OCI-LY1 (cell line): ENCODE measurements at regions not wholly inside any gene's neighbourhood (a gene's known extent, or its start where the extent isn't known, plus 50 kb on each side); places are given as distances from the start of the nearest gene placed in this dataset.

Source experiments
- H2AFZ ChIP-seq: fragments of 200-600 bp; sonication (generic), shearing (Covaris generic); 2 replicates; pipeline ENCODE4 v1.6.0; 2014; ENCODE audit warnings: antibody characterized with exemption, mild to moderate bottlenecking, low read length
- H3F3A ChIP-seq: fragments of 200-600 bp; sonication (generic), shearing (Covaris generic); 2 replicates; pipeline ENCODE4 v1.6.0; 2014; ENCODE audit warnings: mild to moderate bottlenecking, antibody characterized with exemption, low read length, moderate library complexity; ENCODE audit not compliant: insufficient read depth
- H3K27ac ChIP-seq: fragments of 200-600 bp; sonication (generic); 2 replicates; pipeline ENCODE4 v1.5.1; 2014; ENCODE audit warnings: low read length, mixed run types, mild to moderate bottlenecking, low read depth; ENCODE audit not compliant: poor library complexity, severe bottlenecking
- H3K27me3 ChIP-seq: fragments of 200-600 bp; sonication (generic); 2 replicates; pipeline ENCODE4 v1.6.0; 2014; ENCODE audit warnings: antibody characterized with exemption, mild to moderate bottlenecking, low read length, moderate library complexity; ENCODE audit not compliant: insufficient read depth
- H3K36me3 ChIP-seq: fragments of 200-600 bp; sonication (generic); 2 replicates; pipeline ENCODE4 v1.6.1; 2014; ENCODE audit warnings: mild to moderate bottlenecking, antibody characterized with exemption, low read length, moderate library complexity, mixed read lengths; ENCODE audit not compliant: insufficient read depth
- H3K4me1 ChIP-seq: fragments of 200-600 bp; sonication (generic); 2 replicates; pipeline ENCODE4 v1.5.1; 2014; ENCODE audit warnings: mild to moderate bottlenecking, low read length, moderate library complexity; ENCODE audit not compliant: insufficient read depth, severe bottlenecking
- H3K4me2 ChIP-seq: fragments of 200-600 bp; sonication (generic), shearing (Covaris generic); 2 replicates; pipeline ENCODE4 v1.6.1; 2014; ENCODE audit warnings: low read length
- H3K4me3 ChIP-seq: fragments of 200-600 bp; sonication (generic); 2 replicates; pipeline ENCODE4 v1.5.1; 2014; ENCODE audit warnings: low read length, low read depth, mild to moderate bottlenecking, mixed read lengths; ENCODE audit not compliant: poor library complexity, severe bottlenecking
- H3K79me2 ChIP-seq: fragments of 200-600 bp; shearing (Covaris generic); 2 replicates; pipeline ENCODE4 v1.6.1; 2016; ENCODE audit warnings: mixed run types, low read length, mixed read lengths; ENCODE audit not compliant: insufficient read depth
- H3K9ac ChIP-seq: fragments of 200-600 bp; sonication (generic), shearing (Covaris generic); 2 replicates; pipeline ENCODE4 v1.6.1; 2014; ENCODE audit warnings: mild to moderate bottlenecking, low read length, mixed read lengths
- H3K9me2 ChIP-seq: fragments of 200-600 bp; sonication (generic), shearing (Covaris generic); 2 replicates; pipeline ENCODE4 v1.6.1; 2014; ENCODE audit warnings: low read depth, mild to moderate bottlenecking, low read length, mixed read lengths
- H3K9me3 ChIP-seq: fragments of 200-600 bp; shearing (Covaris generic); 2 replicates; pipeline ENCODE4 v1.6.1; 2014; ENCODE audit warnings: low read length, mixed read lengths
- H4K20me1 ChIP-seq: fragments of 200-600 bp; sonication (generic), shearing (Covaris generic); 2 replicates; pipeline ENCODE4 v1.6.0; 2016; ENCODE audit warnings: mild to moderate bottlenecking, low read length; ENCODE audit not compliant: insufficient read depth
- CTCF ChIP-seq: fragments of 200-600 bp; sonication (generic), shearing (Covaris generic); IDR thresholded peaks from 2 replicates; pipeline ENCODE4 v1.5.1; 2017; ENCODE audit warnings: mild to moderate bottlenecking, antibody characterized with exemption, low read length, moderate library complexity, mixed read lengths
- EZH2 ChIP-seq: fragments of 200-600 bp; sonication (generic), shearing (Covaris generic); IDR thresholded peaks from 2 replicates; pipeline ENCODE4 v1.8.0; 2017; ENCODE audit warnings: borderline replicate concordance, mixed run types, mild to moderate bottlenecking, antibody characterized with exemption, low read length, moderate library complexity, mixed read lengths

- H3K27ac ChIP-seq: no peak overlapping the region
- H3K36me3 ChIP-seq: no peaks in the 10 kb centered on the region
- no peaks in the 10 kb centered on the region for H3K79me2 ChIP-seq
- no peaks in the 10 kb centered on the region for H3F3A ChIP-seq
- no peaks in the 10 kb centered on the region for H3K9me3 ChIP-seq
- H3K4me1 ChIP-seq: no peaks in the 10 kb centered on the region
- H3K4me2 ChIP-seq: no peak overlapping the region
- no peaks in the 10 kb centered on the region for H3K27me3 ChIP-seq
- no peak overlapping the region for H3K9ac ChIP-seq
- no peak overlapping the region for H2AFZ ChIP-seq
- no peaks in the 10 kb centered on the region for H4K20me1 ChIP-seq
- H3K4me3 ChIP-seq: no peak overlapping the region
- H3K9me2 ChIP-seq: no peaks in the 10 kb centered on the region
- TF ChIP-seq EZH2: no peak
- no peak for TF ChIP-seq CTCF
These were observed 981.4 kb downstream of the TMEM182 start for GRCh38 chr2:103743195-103743594.

DNA sequence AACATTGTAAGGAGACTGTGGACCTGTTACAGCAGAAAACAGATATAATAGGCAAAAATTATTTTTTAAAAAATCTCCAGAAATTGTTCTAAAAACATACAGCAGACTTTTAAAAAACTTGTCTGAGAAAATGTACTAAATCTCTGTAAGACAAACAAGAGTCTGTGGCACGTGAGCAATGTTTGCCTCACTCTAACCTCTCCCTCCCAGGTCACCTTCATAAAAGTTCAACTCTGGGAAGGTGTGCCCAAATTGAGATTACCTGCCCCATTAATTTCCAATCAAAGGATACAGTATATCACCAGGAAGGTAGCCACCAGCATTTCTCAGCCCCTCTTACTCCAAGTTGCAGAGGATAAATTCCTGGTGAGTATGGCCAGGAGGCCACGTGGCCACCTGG lies 992.7 kb downstream of the TMEM182 start:
- no peak for TF ChIP-seq EZH2
- TF ChIP-seq CTCF: no peak
- no peak overlapping the region for H3K4me2 ChIP-seq
- no peak overlapping the region for H3K4me3 ChIP-seq
- no peak overlapping the region for H2AFZ ChIP-seq
- H3K4me1 ChIP-seq: no peaks in the 10 kb centered on the region
- H3K36me3 ChIP-seq: no peaks in the 10 kb centered on the region
- H3K27ac ChIP-seq: no peak overlapping the region
- H3F3A ChIP-seq: no peaks in the 10 kb centered on the region
- no peaks in the 10 kb centered on the region for H3K27me3 ChIP-seq
- H3K79me2 ChIP-seq: no peaks in the 10 kb centered on the region
- no peaks in the 10 kb centered on the region for H4K20me1 ChIP-seq
- no peaks in the 10 kb centered on the region for H3K9me3 ChIP-seq
- H3K9me2 ChIP-seq: no peaks in the 10 kb centered on the region
- H3K9ac ChIP-seq: no peak overlapping the region

- Histone ChIP-seq H3K27me3 (no peaks in the 10 kb centered on the region), H3F3A (no peaks in the 10 kb centered on the region), H3K9me3 (no peaks in the 10 kb centered on the region), H3K4me1 (no peaks in the 10 kb centered on the region), H3K4me3 (no peak overlapping the region), H4K20me1 (no peaks in the 10 kb centered on the region), H3K79me2 (no peaks in the 10 kb centered on the region), H3K9ac (no peak overlapping the region), H3K36me3 (no peaks in the 10 kb centered on the region), H3K9me2 (no peaks in the 10 kb centered on the region), H3K4me2 (no peak overlapping the region), H3K27ac (no peak overlapping the region), H2AFZ (no peak overlapping the region)
- TF ChIP-seq CTCF (no peak), EZH2 (no peak)
These were observed 1012.1 kb downstream of the TMEM182 start for GRCh38 chr2:103773884-103774283.
